MM.1S (cell line): ENCODE measurements at regions not wholly inside any gene's neighbourhood (a gene's known extent, or its start where the extent isn't known, plus 50 kb on each side); places are given as distances from the start of the nearest gene placed in this dataset.

Experiments used
- CTCF ChIP-seq: fragments of 300-600 bp; sonication (generic); IDR thresholded peaks from 2 replicates; pipeline ENCODE4 v1.5.1; 2016; ENCODE audit warnings: antibody characterized with exemption, low read length, mixed read lengths
- EZH2 ChIP-seq: fragments of 300-600 bp; sonication (generic); optimal IDR thresholded peaks from 2 replicates; pipeline ENCODE3; 2017; ENCODE audit warnings: low read depth, mild to moderate bottlenecking, antibody characterized with exemption, low read length, mixed read lengths

GRCh38 chr5:164687391-164687790, 1182.0 kb downstream of the MAT2B start:
- no peak for TF ChIP-seq CTCF
- TF ChIP-seq EZH2 = no peak
